Smooth muscle cell (in vitro differentiated cells): ENCODE measurements at regions not wholly inside any gene's neighbourhood (a gene's known extent, or its start where the extent isn't known, plus 50 kb on each side); places are given as distances from the start of the nearest gene placed in this dataset.

Experiments
- DNase-seq: peaks from one replicate; lab custom pipeline; 2025; ENCODE audit not compliant: unreplicated experiment; lab: John Stamatoyannopoulos, UW
- H2AFZ ChIP-seq: fragments of 200-600 bp; sonication (generic); 2 replicates; pipeline ENCODE4 v1.6.0; 2016; ENCODE audit warnings: antibody characterized with exemption, low read depth, mild to moderate bottlenecking
- H3F3A ChIP-seq: fragments of 200-600 bp; sonication (generic); 2 replicates; pipeline ENCODE4 v1.6.0; 2017; ENCODE audit warnings: antibody characterized with exemption, low read depth
- H3K27ac ChIP-seq: fragments of 200-600 bp; sonication (generic); 2 replicates; pipeline ENCODE4 v1.5.1; 2016; ENCODE audit warnings: low read depth, mild to moderate bottlenecking
- H3K27me3 ChIP-seq: fragments of 200-600 bp; sonication (generic); 2 replicates; pipeline ENCODE4 v1.6.1; 2016; ENCODE audit warnings: low read depth, mild to moderate bottlenecking
- H3K36me3 ChIP-seq: fragments of 200-600 bp; sonication (generic); 2 replicates; pipeline ENCODE4 v1.5.1; 2016; ENCODE audit warnings: low read depth
- H3K4me1 ChIP-seq: fragments of 200-600 bp; sonication (generic); 2 replicates; pipeline ENCODE4 v1.5.1; 2016; ENCODE audit warnings: low read depth
- H3K4me2 ChIP-seq: fragments of 200-600 bp; sonication (generic); 2 replicates; pipeline ENCODE4 v1.6.0; 2016; ENCODE audit warnings: mild to moderate bottlenecking
- H3K4me3 ChIP-seq: fragments of 200-600 bp; sonication (generic); 2 replicates; pipeline ENCODE4 v1.5.1; 2016; ENCODE audit warnings: mild to moderate bottlenecking
- H3K79me2 ChIP-seq: fragments of 200-600 bp; sonication (generic); 2 replicates; pipeline ENCODE4 v1.6.0; 2016; ENCODE audit warnings: low read depth, mild to moderate bottlenecking
- H3K9ac ChIP-seq: fragments of 200-600 bp; sonication (generic); 2 replicates; pipeline ENCODE4 v1.6.0; 2016; ENCODE audit warnings: low read depth
- H3K9me3 ChIP-seq: fragments of 200-600 bp; sonication (generic); replicated peaks from 2 replicates; pipeline ENCODE4 v1.5.1; 2016; ENCODE audit warnings: low read depth
- H4K20me1 ChIP-seq: fragments of 200-600 bp; sonication (generic); 2 replicates; pipeline ENCODE4 v1.6.0; 2016; ENCODE audit warnings: low read depth
- CTCF ChIP-seq: fragments of 200-600 bp; sonication (generic); IDR thresholded peaks from 2 replicates; pipeline ENCODE4 v1.5.1; 2017; ENCODE audit warnings: borderline replicate concordance, mild to moderate bottlenecking, antibody characterized with exemption; ENCODE audit not compliant: insufficient read depth, poor library complexity, severe bottlenecking
- WGBS: methylation state at CpG from one replicate; pipeline ENCODE4 v1.1.7; 2016; ENCODE audit warnings: low lambda C conversion rate; 5-methylcytosine and 5-hydroxymethylcytosine counted together

- DNase-seq: no peak
- TF ChIP-seq CTCF: no peak
- H3F3A ChIP-seq: no peaks in the 10 kb centered on the region
- H3K4me1 ChIP-seq: no peaks in the 10 kb centered on the region
- H2AFZ ChIP-seq: no peak overlapping the region
- H3K36me3 ChIP-seq: no peaks in the 10 kb centered on the region
- H3K79me2 ChIP-seq: no peaks in the 10 kb centered on the region
- H3K27me3 ChIP-seq: no peaks in the 10 kb centered on the region
- H4K20me1 ChIP-seq: no peaks in the 10 kb centered on the region
- no peak overlapping the region for H3K9ac ChIP-seq
- no peak overlapping the region for H3K27ac ChIP-seq
- H3K4me2 ChIP-seq: no peak overlapping the region
- no peak overlapping the region for H3K4me3 ChIP-seq
- H3K9me3 ChIP-seq: no peaks in the 10 kb centered on the region
Observed at GRCh38 chr11:38672445-38672844, 2074.4 kb upstream of the RAG2 start.

GRCh38 chr11:38667359-38667758 lies 2069.3 kb upstream of the RAG2 start:
- Histone ChIP-seq H3K27ac (no peak overlapping the region), H3K79me2 (no peaks in the 10 kb centered on the region), H3K4me2 (no peak overlapping the region), H3K4me1 (no peaks in the 10 kb centered on the region), H3K4me3 (no peak overlapping the region), H3K9me3 (no peaks in the 10 kb centered on the region), H3K36me3 (no peaks in the 10 kb centered on the region), H2AFZ (no peak overlapping the region), H3K27me3 (no peaks in the 10 kb centered on the region), H4K20me1 (no peaks in the 10 kb centered on the region), H3K9ac (no peak overlapping the region), H3F3A (no peaks in the 10 kb centered on the region)
- WGBS: 91% methylated on average over 10 of the region's 10 CpGs
- no peak for TF ChIP-seq CTCF
- no peak for DNase-seq

GRCh38 chr11:38648604-38649003 lies 2050.6 kb upstream of the RAG2 start:
- H4K20me1 ChIP-seq: no peaks in the 10 kb centered on the region
- no peak overlapping the region for H3K4me3 ChIP-seq
- H2AFZ ChIP-seq: no peak overlapping the region
- no peaks in the 10 kb centered on the region for H3F3A ChIP-seq
- no peak for TF ChIP-seq CTCF
- DNase-seq: no peak
- 61% methylated on average over 3 of the region's 3 CpGs for WGBS
- H3K9ac ChIP-seq: no peak overlapping the region
- H3K27ac ChIP-seq: no peak overlapping the region
- no peaks in the 10 kb centered on the region for H3K79me2 ChIP-seq
- H3K36me3 ChIP-seq: no peaks in the 10 kb centered on the region
- H3K4me2 ChIP-seq: no peak overlapping the region
- no peaks in the 10 kb centered on the region for H3K4me1 ChIP-seq
- no peaks in the 10 kb centered on the region for H3K27me3 ChIP-seq
- H3K9me3 ChIP-seq: no peaks in the 10 kb centered on the region

- no peaks in the 10 kb centered on the region for H3K9me3 ChIP-seq
- no peak for TF ChIP-seq CTCF
- WGBS: 93% methylated on average over 3 of the region's 3 CpGs
Observed at GRCh38 chr11:38646382-38646781, 2048.3 kb upstream of the RAG2 start.

More at GRCh38 chr11:38646382-38646781, 2048.3 kb upstream of the RAG2 start:
- H3F3A ChIP-seq: no peaks in the 10 kb centered on the region
- H3K9ac ChIP-seq: no peak overlapping the region
- no peak for DNase-seq
- H3K27me3 ChIP-seq: no peaks in the 10 kb centered on the region
- H3K36me3 ChIP-seq: no peaks in the 10 kb centered on the region
- H3K4me3 ChIP-seq: no peak overlapping the region
- H3K4me1 ChIP-seq: no peaks in the 10 kb centered on the region
- no peaks in the 10 kb centered on the region for H3K79me2 ChIP-seq
- H3K4me2 ChIP-seq: no peak overlapping the region
- no peak overlapping the region for H3K27ac ChIP-seq
- H2AFZ ChIP-seq: no peak overlapping the region
- H4K20me1 ChIP-seq: no peaks in the 10 kb centered on the region
